Right lobe of liver (tissue), 4 donors: ENCODE measurements at regions not wholly inside any gene's neighbourhood (a gene's known extent, or its start where the extent isn't known, plus 50 kb on each side); places are given as distances from the start of the nearest gene placed in this dataset.

Experiments
- POLR2A ChIP-seq: fragments of 450-650 bp; IDR thresholded peaks from one replicate; pipeline ENCODE4 v1.6.1; 2017; ENCODE audit warnings: antibody characterized with exemption, mild to moderate bottlenecking
- TF ChIP-seq, protein P1 (sequence below), 4 donors: fragments of 200-600 bp in 3 of 4; fragments of 450-650 bp in 1 of 4; IDR thresholded peaks; one replicate each; pipeline versions ENCODE4 v1.5.1 to v1.8.0; 2016 to 2022; ENCODE audit warnings: antibody characterized with exemption in 4 of 4, mild to moderate bottlenecking in 2 of 4
- donor health status: DM: no; HTN: no; CAD: no.
- donor health status: DM: no; HTN: no; CAD: no.
- donor health status: DM: no; HTN: yes; CAD: no.

GRCh38 chr4:122548452-122548851 lies 72.4 kb downstream of the IL21 start:
- TF ChIP-seq, protein P1, sequence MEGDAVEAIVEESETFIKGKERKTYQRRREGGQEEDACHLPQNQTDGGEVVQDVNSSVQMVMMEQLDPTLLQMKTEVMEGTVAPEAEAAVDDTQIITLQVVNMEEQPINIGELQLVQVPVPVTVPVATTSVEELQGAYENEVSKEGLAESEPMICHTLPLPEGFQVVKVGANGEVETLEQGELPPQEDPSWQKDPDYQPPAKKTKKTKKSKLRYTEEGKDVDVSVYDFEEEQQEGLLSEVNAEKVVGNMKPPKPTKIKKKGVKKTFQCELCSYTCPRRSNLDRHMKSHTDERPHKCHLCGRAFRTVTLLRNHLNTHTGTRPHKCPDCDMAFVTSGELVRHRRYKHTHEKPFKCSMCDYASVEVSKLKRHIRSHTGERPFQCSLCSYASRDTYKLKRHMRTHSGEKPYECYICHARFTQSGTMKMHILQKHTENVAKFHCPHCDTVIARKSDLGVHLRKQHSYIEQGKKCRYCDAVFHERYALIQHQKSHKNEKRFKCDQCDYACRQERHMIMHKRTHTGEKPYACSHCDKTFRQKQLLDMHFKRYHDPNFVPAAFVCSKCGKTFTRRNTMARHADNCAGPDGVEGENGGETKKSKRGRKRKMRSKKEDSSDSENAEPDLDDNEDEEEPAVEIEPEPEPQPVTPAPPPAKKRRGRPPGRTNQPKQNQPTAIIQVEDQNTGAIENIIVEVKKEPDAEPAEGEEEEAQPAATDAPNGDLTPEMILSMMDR (IDR thresholded peaks at IDR 0.05): no peak
- TF ChIP-seq POLR2A: no peak
